Cardiac fibroblast (primary cell): ENCODE measurements at regions not wholly inside any gene's neighbourhood (a gene's known extent, or its start where the extent isn't known, plus 50 kb on each side); places are given as distances from the start of the nearest gene placed in this dataset.
A peak's percentile ranks its signal among the peaks of the same experiment; 100 is the strongest.

ENCODE experiments used
- DNase-seq, 2 donors: peaks; one replicate each; pipeline versions ENCODE4 v3.0.0 to v3.0.0-alpha.2; 2010; ENCODE audit warnings: low read depth in 2 of 2
- H3K4me3 ChIP-seq, 2 donors: replicated peaks in 1 of 2; 1 replicate in 1 of 2; 2 replicates in 1 of 2; pipeline ENCODE4 v1.5.1; 2011; ENCODE audit warnings: low read depth in 2 of 2, low read length in 2 of 2, mild to moderate bottlenecking in 2 of 2, moderate library complexity in 1 of 2
- TF ChIP-seq, protein P1 (sequence below): IDR thresholded peaks from one replicate; pipeline ENCODE4 v1.5.1; 2011; ENCODE audit warnings: low read depth, mild to moderate bottlenecking, low read length, inconsistent platforms

DNA sequence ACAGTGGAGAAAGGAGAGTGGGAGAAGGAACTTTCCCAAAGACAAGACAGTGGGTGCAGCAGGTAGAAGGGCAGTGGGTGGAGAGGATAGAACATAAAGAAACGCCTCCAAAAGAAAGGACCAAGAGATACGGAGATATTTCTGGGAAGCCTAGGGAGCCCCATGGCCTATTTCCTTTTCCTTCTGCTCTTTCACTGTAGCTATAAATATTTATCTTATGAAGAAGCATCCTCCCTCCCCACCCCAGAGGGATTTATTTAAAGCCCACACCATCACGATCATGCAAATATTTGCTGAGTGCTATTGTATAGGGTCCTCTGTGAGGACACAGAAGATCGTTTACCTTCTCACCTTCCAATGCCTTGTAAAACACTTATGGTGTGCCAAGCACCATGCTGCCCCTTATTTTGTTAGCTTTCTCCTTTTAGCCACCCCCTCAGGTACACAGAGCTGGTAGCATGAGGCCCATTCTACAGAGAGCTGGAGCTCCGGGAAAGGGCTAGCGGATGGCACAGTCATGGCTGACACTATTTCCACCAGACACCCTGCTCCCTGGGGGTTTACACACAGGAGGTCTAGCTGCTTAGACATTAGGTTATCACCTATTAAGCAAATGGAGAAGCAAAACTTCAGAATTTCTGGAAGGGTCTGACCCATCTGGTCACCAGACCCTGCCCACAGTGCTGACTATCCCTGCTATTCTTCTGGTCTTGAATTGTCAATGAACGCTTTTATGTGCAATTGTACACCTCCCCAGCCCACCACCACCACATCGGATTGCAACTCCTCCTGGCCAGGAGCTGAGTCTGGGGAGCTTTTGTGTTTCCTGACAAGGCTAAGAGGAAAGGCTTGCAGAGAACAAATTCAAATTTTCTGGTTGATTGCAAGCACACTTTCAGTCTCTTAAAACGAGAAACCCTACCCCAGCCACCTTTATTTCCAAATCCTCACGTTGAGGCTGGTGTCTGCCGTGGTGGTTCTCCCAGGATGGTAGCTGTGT is 91.8 kb upstream of the KLF7 start:
- DNase-seq: peak; percentile 21 to 51
- H3K4me3 ChIP-seq: no peak overlapping the region
- TF ChIP-seq, protein P1, sequence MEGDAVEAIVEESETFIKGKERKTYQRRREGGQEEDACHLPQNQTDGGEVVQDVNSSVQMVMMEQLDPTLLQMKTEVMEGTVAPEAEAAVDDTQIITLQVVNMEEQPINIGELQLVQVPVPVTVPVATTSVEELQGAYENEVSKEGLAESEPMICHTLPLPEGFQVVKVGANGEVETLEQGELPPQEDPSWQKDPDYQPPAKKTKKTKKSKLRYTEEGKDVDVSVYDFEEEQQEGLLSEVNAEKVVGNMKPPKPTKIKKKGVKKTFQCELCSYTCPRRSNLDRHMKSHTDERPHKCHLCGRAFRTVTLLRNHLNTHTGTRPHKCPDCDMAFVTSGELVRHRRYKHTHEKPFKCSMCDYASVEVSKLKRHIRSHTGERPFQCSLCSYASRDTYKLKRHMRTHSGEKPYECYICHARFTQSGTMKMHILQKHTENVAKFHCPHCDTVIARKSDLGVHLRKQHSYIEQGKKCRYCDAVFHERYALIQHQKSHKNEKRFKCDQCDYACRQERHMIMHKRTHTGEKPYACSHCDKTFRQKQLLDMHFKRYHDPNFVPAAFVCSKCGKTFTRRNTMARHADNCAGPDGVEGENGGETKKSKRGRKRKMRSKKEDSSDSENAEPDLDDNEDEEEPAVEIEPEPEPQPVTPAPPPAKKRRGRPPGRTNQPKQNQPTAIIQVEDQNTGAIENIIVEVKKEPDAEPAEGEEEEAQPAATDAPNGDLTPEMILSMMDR: no peak

DNA sequence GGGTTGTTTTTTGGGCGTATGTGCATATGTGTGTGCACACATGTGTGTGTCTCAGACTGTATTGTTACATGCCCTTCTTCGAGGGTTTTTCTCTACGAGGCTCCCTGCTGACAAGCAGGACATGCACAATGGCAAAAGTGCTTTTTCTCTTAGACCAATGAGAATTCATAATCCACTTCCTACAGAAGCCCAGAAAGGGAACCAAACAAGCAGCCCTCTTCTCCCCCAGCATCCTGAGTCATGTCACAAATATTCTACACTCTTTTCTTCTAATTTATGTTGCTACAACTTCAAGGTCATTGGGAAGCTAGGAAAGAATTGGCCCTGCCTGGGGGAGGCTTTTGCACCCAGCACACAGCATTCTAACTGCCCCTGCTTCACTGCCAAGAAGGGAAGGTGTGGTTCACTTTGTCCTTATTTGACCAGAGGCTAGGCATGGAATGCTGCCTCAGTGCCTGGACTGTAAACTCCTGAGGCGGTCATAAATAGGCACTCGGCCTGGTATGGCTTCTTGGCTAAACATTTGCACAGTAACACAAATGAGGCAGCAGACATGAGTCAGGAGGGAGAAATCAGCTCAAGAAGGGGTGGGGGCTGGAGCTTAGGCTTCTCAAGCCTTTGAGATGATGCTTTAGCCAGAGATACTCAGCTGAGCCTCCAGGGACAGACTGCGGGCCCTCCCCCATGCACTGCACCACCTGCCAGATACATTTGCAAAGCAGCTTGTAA is 92.7 kb upstream of the KLF7 start:
- DNase-seq: peak; percentile 99 to 100
- TF ChIP-seq, protein P1: no peak
- H3K4me3 ChIP-seq: no peak overlapping the region

DNA sequence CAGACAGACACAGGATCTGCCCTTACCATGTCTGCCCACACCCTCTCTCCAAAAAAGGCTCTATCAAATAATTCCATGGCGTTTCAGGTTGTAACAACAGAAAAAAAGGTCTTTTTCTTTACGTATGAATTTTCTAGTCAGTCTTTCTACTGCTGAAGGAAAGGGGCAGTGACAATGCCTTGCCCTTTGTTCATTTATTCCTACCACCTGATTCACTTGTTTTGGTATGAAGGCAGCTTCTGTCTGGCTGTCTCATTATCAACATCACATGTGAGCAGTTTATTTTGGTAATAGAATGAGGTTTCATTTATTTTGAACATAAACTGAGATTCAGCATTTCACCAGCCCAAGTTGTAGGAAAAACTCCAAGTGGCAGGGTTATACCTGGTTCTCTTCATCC is 94.3 kb upstream of the KLF7 start:
- no peak overlapping the region for H3K4me3 ChIP-seq
- TF ChIP-seq, protein P1: no peak
- no peak for DNase-seq

DNA sequence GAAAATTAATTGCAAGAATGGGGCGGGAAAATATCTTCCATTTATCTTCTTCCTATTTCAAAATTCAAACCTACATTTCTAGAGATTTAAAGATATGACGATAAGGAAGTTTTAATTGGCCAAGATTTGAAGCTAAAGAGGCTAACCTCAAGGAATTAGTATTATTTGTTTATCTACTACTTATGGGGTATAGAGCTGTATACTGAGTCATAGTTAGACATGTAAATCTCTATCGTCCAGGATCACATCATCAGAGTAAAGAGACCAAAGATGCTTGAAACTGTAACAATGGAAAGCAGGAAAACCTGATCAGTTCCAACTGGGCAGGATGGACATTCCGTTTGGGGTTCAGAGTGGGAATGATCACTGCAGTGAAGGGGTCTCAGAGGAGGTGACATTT is 95.2 kb upstream of the KLF7 start:
- TF ChIP-seq, protein P1: no peak
- DNase-seq: peak in 1 of 2 donors; percentile 45
- no peak overlapping the region for H3K4me3 ChIP-seq

DNA sequence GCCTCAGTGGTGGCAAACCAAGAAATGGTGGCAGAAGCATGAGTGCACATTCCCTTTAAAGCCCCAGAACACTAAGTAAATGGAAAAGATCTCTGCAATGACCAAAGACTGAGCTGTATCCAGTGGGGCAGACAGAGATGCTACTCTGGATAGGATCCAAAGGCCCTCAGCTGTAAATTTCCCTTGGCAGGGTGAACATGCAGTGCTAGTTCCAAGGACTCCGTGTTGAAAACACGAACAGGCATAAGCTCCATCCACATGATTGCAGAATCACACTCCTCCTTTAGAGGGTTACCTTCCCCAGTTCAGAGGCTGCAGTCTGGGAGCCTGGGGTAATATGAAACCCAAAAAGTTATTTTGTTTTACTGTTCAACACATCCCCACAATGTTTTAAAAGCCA is 98.6 kb upstream of the KLF7 start:
- TF ChIP-seq, protein P1: no peak
- DNase-seq: no peak
- H3K4me3 ChIP-seq: no peak overlapping the region

DNA sequence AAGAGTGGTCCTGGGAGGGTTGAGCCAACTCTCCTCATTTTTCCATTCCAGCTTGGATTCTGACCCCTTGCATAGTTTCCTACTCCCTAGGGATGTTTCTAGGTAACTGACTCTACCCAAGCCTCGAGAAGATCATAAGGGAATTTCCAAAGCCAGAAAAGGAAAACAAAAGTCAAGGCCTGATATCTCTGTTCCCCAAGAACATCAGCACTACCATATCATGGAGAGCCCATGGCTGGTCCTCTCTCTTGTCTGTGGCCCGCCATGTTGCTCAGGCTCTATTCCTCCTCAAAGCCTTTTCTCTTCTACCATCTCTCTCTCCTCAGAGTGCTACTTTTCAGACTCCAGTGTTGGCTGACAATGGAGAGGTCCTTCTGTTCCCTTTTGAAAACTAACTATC is 99.6 kb upstream of the KLF7 start:
- DNase-seq: no peak
- TF ChIP-seq, protein P1: no peak
- no peak overlapping the region for H3K4me3 ChIP-seq
